WI38 (cell line): ENCODE measurements at regions not wholly inside any gene's neighbourhood (a gene's known extent, or its start where the extent isn't known, plus 50 kb on each side); places are given as distances from the start of the nearest gene placed in this dataset.

Source experiments
- H3K4me3 ChIP-seq: 2 replicates; pipeline ENCODE4 v1.5.1; 2011; ENCODE audit warnings: low read depth, mild to moderate bottlenecking, control low read depth, low read length
- TF ChIP-seq, protein P1 (sequence below): IDR thresholded peaks from 2 replicates; pipeline ENCODE4 v1.5.1; 2012; ENCODE audit warnings: low read depth, mild to moderate bottlenecking, control low read depth, low read length

DNA sequence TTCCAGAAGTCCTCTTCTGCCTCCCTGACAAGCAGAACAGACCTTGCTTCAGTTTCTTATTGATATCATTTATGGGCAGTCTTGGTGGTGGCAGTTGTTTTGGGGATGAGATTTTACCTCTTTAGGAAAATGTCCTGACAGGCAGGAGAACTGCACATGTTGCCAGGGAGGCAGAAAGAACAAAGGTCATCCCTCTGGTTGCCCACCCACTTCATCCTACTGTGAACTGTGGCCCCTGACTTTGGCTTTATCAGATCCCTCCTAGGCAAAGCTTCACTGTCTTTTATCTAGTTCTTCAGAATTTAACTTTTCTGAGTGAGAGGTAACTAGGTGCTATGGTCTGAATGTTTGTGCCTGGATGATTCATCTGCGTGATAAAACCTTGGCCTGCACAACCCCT, 2071.3 kb upstream of the CELF4 start:
- no peak overlapping the region for H3K4me3 ChIP-seq
- TF ChIP-seq, protein P1, sequence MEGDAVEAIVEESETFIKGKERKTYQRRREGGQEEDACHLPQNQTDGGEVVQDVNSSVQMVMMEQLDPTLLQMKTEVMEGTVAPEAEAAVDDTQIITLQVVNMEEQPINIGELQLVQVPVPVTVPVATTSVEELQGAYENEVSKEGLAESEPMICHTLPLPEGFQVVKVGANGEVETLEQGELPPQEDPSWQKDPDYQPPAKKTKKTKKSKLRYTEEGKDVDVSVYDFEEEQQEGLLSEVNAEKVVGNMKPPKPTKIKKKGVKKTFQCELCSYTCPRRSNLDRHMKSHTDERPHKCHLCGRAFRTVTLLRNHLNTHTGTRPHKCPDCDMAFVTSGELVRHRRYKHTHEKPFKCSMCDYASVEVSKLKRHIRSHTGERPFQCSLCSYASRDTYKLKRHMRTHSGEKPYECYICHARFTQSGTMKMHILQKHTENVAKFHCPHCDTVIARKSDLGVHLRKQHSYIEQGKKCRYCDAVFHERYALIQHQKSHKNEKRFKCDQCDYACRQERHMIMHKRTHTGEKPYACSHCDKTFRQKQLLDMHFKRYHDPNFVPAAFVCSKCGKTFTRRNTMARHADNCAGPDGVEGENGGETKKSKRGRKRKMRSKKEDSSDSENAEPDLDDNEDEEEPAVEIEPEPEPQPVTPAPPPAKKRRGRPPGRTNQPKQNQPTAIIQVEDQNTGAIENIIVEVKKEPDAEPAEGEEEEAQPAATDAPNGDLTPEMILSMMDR, result no peak

DNA sequence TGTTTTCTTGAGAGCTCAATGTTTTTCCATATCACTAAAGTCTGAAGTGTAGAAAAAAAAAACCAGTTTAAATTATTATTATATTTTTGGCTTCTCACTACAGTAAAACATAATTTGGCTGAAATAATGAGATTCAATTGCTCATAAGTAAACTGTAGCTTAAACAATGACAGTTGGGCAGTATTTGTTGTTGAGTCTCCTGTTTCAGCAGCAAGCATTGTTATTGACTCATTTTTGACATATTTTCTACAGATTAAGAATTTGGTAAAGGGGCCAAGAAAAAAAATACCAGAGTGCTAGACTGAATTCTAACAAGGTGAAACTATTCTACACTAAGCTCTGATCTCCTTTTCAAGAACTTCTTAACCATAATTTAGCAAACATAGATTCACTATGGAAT, 2070.4 kb upstream of the CELF4 start:
- TF ChIP-seq, protein P1, result no peak

DNA sequence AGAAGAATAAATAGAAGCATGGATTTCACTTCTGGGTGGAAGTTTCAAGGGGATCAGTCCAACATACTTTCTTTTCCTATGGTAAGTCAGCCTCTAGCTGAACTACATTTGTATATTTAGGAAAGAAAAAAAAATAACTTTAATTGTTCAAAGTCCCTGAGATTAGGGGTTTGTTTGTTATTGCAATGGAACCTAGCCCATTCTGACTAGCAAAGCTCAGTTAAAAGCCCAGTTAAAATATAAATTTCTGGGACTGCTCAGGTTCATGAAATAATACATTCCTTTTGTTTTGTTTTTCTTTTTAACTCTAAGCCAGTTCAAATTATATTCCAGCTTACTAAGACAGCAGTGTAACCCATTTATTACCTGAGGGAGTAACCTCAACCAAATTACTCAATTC, 2069.6 kb upstream of the CELF4 start:
- TF ChIP-seq, protein P1, result no peak
- no peak overlapping the region for H3K4me3 ChIP-seq

More for the DNA sequence above, 2070.4 kb upstream of the CELF4 start:
- no peak overlapping the region for H3K4me3 ChIP-seq

DNA sequence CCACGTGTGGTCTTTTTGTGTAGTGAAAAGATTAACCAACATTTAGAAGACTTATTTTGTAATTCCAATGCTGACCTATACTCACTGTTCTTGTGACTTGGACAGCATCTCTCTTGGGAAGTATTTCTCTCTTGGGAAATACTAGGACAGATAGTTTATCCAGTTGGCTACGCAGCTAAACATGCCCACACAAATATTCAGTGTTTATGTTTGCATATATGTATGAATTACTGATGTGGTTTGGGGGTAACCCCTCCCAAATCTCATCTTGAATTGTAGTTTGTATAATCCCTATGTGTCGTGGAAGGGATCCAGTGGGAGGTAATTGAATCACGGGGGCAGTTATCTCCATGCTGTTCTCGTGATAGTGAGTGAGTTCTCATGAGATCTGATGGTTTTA, 2062.3 kb upstream of the CELF4 start:
- TF ChIP-seq, protein P1, result no peak
- H3K4me3 ChIP-seq, result no peak overlapping the region

DNA sequence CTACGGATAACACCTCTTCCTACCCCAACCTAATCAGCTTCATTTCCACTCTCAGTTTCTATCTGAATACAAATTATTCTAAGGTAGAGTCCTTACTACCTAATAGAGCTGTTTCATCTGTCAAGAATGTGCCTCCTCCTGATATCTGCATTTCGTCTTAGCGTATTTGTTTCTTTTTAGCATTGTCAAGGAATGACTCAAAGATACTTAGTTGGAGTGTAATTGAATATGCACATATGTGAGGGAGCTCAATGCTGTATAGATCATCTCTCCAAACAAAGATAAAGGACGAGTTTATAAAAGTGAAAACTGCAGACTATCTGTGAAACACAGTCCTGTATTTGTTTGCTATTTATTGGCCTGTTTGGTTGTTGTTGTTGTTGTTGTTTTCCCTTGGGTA, 2059.4 kb upstream of the CELF4 start:
- TF ChIP-seq, protein P1, result no peak

DNA sequence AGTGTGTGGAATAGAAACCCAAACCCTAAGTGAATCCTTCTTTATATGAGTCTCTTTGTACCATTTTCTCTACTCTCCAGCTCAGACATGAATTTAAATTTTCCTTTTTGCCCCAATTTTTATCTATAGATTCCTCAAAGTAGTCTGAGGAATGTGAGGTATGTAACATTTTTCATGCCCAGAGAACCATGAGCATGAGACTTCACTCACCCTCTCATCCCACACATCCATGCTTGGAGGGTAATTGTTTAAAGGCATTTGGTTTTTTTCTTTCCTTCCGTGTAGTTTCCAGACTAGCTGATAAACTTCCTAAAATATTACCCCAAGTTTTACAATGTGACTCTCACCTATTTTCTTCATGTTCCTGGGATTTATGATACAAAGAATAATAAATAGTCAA, 2056.8 kb upstream of the CELF4 start:
- TF ChIP-seq, protein P1, result no peak
- H3K4me3 ChIP-seq, result no peak overlapping the region

More for the DNA sequence above, 2059.4 kb upstream of the CELF4 start:
- 0 out of 2 replicates have a peak overlapping the region, but pooled peaks have one; percentile 14 for H3K4me3 ChIP-seq

DNA sequence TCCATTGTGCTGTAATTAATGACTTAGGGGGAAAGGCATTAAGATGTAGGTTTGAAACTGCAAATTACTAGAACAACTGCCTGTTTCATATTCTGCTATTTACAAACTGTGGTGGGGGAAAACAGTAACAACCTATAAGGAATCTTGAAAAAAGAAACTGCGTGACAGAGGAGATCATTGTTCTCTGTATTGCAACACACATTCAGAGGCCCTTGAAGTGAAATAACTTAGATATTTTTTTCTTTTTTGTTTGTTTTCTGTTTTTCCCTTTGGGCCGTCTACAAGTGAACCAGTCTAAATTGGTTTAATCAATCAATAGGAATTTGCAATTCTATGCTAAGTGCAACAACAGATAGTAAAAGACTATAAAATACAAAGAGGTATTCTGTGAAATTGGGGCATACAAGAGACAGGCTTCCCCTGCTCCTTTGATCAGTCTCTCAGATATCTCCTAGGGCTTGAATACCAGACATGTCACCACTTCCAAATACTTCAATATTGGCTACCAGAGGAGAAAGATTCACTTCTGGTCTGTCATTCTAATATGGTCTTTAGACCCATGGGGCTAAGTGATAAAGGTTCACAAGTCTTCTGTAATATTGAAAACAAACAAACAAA, 2055.1 kb upstream of the CELF4 start:
- TF ChIP-seq, protein P1, result no peak

More for the DNA sequence above, 2055.1 kb upstream of the CELF4 start:
- H3K4me3 ChIP-seq, result no peak overlapping the region
